ENCODE measurements at regions not wholly inside any gene's neighbourhood (a gene's known extent, or its start where the extent isn't known, plus 50 kb on each side); places are given as distances from the start of the nearest gene placed in this dataset.

DNA sequence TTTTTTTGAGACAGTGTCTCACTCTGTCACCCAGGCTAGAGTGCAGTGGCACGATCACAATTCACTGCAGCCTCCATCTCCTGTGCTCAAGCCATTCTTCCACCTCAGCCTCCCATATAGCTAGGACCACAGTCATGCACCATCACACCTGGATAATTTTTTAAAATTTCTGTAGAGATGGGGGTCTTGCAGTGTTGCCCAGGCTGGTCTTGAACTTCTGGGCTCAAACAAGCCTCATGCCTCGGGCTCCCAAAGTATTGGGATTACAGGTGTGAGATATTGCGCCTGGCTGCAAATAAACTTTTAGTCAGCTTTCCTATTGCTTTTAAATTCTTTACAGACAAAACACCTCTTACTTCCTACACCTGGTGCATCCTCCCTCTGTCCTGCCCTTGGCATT, 102.1 kb upstream of the VEPH1 start:
- Histone ChIP-seq H3K9ac (ENCODE audit: low read length) (no peak overlapping the region), H3K27ac (ENCODE audit: low read depth, low read length, poor library complexity, severe bottlenecking) (no peak overlapping the region), H3K27me3 (ENCODE audit: insufficient read depth, low read length) (no peaks in the 10 kb centered on the region), H3F3A (ENCODE audit: insufficient read depth, low read length) (no peaks in the 10 kb centered on the region), H3K79me2 (ENCODE audit: insufficient read depth, low read length) (no peaks in the 10 kb centered on the region), H3K9me2 (ENCODE audit: low read depth, low read length) (no peaks in the 10 kb centered on the region), H4K20me1 (ENCODE audit: insufficient read depth, low read length) (no peaks in the 10 kb centered on the region), H3K4me2 (ENCODE audit: low read length) (no peak overlapping the region), H2AFZ (ENCODE audit: low read length) (no peak overlapping the region), H3K36me3 (ENCODE audit: insufficient read depth, low read length) (no peaks in the 10 kb centered on the region), H3K9me3 (ENCODE audit: low read length) (no peaks in the 10 kb centered on the region), H3K4me3 (ENCODE audit: low read depth, low read length, poor library complexity, severe bottlenecking) (no peak overlapping the region), H3K4me1 (ENCODE audit: insufficient read depth, low read length, severe bottlenecking) (no peaks in the 10 kb centered on the region)
- TF ChIP-seq, protein P1, sequence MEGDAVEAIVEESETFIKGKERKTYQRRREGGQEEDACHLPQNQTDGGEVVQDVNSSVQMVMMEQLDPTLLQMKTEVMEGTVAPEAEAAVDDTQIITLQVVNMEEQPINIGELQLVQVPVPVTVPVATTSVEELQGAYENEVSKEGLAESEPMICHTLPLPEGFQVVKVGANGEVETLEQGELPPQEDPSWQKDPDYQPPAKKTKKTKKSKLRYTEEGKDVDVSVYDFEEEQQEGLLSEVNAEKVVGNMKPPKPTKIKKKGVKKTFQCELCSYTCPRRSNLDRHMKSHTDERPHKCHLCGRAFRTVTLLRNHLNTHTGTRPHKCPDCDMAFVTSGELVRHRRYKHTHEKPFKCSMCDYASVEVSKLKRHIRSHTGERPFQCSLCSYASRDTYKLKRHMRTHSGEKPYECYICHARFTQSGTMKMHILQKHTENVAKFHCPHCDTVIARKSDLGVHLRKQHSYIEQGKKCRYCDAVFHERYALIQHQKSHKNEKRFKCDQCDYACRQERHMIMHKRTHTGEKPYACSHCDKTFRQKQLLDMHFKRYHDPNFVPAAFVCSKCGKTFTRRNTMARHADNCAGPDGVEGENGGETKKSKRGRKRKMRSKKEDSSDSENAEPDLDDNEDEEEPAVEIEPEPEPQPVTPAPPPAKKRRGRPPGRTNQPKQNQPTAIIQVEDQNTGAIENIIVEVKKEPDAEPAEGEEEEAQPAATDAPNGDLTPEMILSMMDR (IDR thresholded peaks at IDR 0.05; ENCODE audit: low read length): no peak
- no peak for TF ChIP-seq EZH2 (IDR thresholded peaks at IDR 0.05; ENCODE audit: borderline replicate concordance, low read length)

- no peaks in the 10 kb centered on the region for H3K79me2 ChIP-seq (ENCODE audit: insufficient read depth, low read length)
- no peak overlapping the region for H3K4me3 ChIP-seq (ENCODE audit: low read depth, low read length, poor library complexity, severe bottlenecking)
- H3K9ac ChIP-seq (ENCODE audit: low read length): no peak overlapping the region
- H3K4me2 ChIP-seq (ENCODE audit: low read length): no peak overlapping the region
- no peaks in the 10 kb centered on the region for H3K4me1 ChIP-seq (ENCODE audit: insufficient read depth, low read length, severe bottlenecking)
- TF ChIP-seq, protein P1 (IDR thresholded peaks at IDR 0.05; ENCODE audit: low read length): no peak
- TF ChIP-seq EZH2 (IDR thresholded peaks at IDR 0.05; ENCODE audit: borderline replicate concordance, low read length): no peak
- no peaks in the 10 kb centered on the region for H3K27me3 ChIP-seq (ENCODE audit: insufficient read depth, low read length)
- H3K9me3 ChIP-seq (ENCODE audit: low read length): no peaks in the 10 kb centered on the region
- no peaks in the 10 kb centered on the region for H3K36me3 ChIP-seq (ENCODE audit: insufficient read depth, low read length)
- no peaks in the 10 kb centered on the region for H3F3A ChIP-seq (ENCODE audit: insufficient read depth, low read length)
- H2AFZ ChIP-seq (ENCODE audit: low read length): no peak overlapping the region
- H4K20me1 ChIP-seq (ENCODE audit: insufficient read depth, low read length): no peaks in the 10 kb centered on the region
- no peak overlapping the region for H3K27ac ChIP-seq (ENCODE audit: low read depth, low read length, poor library complexity, severe bottlenecking)
- H3K9me2 ChIP-seq (ENCODE audit: low read depth, low read length): no peaks in the 10 kb centered on the region
These were observed 99.2 kb upstream of the VEPH1 start for GRCh38 chr3:157602424-157602823.

GRCh38 chr3:157595259-157595658, 92.0 kb upstream of the VEPH1 start:
- Histone ChIP-seq H3K27me3 (ENCODE audit: insufficient read depth, low read length) (no peaks in the 10 kb centered on the region), H3F3A (ENCODE audit: insufficient read depth, low read length) (no peaks in the 10 kb centered on the region), H3K27ac (ENCODE audit: low read depth, low read length, poor library complexity, severe bottlenecking) (no peak overlapping the region), H2AFZ (ENCODE audit: low read length) (no peak overlapping the region), H3K9me3 (ENCODE audit: low read length) (no peaks in the 10 kb centered on the region), H3K9ac (ENCODE audit: low read length) (no peak overlapping the region), H3K36me3 (ENCODE audit: insufficient read depth, low read length) (no peaks in the 10 kb centered on the region), H3K4me3 (ENCODE audit: low read depth, low read length, poor library complexity, severe bottlenecking) (no peak overlapping the region), H4K20me1 (ENCODE audit: insufficient read depth, low read length) (no peaks in the 10 kb centered on the region), H3K79me2 (ENCODE audit: insufficient read depth, low read length) (no peaks in the 10 kb centered on the region), H3K4me2 (ENCODE audit: low read length) (no peak overlapping the region), H3K9me2 (ENCODE audit: low read depth, low read length) (no peaks in the 10 kb centered on the region), H3K4me1 (ENCODE audit: insufficient read depth, low read length, severe bottlenecking) (no peaks in the 10 kb centered on the region)
- TF ChIP-seq EZH2 (IDR thresholded peaks at IDR 0.05; ENCODE audit: borderline replicate concordance, low read length): no peak
- TF ChIP-seq, protein P1 (IDR thresholded peaks at IDR 0.05; ENCODE audit: low read length): no peak
